ENCODE measurements at regions not wholly inside any gene's neighbourhood (a gene's known extent, or its start where the extent isn't known, plus 50 kb on each side); places are given as distances from the start of the nearest gene placed in this dataset.

DNA sequence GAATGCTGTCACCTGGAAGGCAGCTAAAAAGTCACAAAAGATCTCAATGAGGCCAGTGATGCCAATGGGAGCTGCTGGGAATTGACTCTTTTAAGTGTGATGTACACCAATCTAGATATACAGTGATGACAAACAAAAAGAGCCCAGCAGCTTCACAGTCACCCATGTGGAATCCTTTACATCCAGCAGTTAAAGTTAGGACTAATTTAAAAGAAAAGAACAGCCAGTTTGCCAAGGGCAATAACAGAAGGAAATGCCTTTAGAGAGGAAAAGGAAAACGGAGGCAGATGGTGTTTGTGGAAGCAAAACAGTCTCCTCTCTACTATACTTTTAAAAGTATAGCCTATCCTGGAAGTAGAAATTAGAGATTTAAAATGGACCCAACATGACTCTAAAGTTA lies 873.5 kb downstream of the EPHA7 start:
- DNase-seq (ENCODE audit: low spot score) (no peak), ATAC-seq (no peak)

DNA sequence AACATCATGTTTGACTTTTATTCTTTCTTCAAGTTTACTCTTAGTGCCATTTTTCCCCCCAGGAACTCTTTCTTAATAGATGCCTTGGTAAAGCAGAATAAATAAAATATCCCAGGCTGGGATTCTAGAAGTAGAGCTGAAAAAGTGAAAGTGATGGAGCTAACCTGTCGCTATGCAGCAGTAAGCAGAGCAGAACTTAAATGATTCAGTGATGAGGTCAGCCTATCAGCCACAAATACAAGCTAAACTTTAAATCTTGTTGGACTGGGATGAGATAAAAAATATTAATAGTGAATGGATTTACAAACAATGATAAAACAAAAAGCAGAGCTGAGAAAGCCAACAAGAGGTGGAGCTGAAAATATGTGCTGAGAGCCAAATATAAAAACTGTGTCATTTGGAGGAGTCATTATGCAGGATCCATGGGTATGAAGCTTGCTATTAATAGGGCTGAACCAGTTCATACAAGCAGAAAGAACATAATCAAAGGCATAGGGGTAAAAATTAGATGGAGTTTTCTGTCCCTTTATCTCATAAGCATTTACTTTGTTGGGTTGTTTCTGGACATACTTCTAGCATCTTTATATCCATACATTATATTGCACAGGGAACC lies 877.8 kb downstream of the EPHA7 start:
- no peak for ATAC-seq
- no peak for DNase-seq (ENCODE audit: low spot score)

DNA sequence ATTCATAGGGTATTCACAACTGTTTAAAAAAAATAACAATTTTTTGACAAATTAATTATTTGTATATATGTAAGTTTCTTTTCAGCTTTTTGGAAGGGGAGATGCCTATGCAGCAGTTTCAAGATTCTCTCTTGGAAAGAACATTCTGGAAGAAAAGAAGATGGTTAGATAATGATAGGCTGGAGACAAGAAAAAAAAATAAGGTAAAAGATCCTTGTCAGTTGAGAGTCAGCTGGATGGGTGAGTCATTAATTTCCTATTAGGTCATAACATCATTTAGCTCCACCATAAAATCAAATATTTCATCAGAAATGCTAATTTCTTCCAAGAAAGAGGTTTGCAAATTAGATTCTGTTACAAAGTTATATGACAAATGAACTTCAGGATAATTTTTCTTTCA lies 880.4 kb downstream of the EPHA7 start:
- ATAC-seq (no peak), DNase-seq (ENCODE audit: low spot score) (no peak)

DNA sequence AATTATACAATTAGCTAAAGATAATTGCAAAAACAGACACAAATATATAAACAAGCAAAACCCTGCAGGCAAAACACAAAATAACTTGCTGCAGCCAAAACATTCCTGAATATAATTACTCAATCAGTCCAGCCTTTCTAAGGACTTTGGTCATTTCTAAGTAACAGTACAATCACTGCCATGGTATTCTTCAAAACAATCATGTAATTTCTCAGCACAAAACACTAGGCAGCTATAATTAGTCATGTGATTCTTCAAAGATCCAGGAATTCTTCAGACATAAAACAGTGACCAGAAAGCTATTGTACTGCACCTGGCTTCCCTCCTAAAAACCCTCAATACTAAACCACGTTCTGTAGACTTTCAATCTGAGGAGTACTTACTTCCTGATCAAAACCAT lies 881.1 kb downstream of the EPHA7 start:
- ATAC-seq (no peak), DNase-seq (ENCODE audit: low spot score) (no peak)

DNA sequence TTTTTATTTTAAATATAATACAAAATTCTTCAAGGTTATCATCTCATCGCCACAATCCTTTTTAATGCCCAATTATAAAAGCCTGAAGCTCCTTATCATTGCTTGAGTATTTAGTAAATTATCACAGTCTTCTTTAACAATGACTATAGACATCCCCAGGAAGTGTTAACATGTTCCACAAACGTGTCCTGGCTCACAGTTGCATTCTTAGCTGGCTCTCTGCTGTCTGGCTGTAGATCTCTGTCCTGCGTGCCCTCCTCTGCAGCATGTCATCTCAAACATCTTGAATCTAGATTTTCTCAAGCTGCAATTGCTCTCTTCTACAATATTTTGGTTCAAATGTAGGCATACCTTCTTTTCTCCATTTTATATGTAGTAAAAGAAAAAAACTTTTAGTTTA lies 885.2 kb downstream of the EPHA7 start:
- DNase-seq (ENCODE audit: low spot score) (no peak), ATAC-seq (no peak)

DNA sequence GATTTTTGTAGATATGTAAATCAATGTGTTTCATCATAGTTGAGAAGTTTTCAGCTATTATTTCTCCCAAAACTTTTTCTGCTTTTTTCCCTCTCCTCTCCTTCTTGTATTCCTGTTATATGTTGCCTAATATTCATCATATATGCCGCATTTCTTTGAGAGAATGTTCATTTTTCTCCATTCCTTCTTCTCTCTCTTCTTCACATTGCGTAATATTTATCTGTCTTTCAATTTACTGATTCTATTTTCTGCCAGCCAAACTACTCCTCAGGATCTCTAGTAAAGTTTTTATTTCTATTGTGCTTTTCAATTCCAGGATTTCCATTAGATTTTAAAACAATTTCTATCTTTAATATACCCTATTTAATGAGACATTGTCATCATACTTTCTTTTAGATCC lies 896.8 kb downstream of the EPHA7 start:
- DNase-seq (ENCODE audit: low spot score) (no peak), ATAC-seq (no peak)

DNA sequence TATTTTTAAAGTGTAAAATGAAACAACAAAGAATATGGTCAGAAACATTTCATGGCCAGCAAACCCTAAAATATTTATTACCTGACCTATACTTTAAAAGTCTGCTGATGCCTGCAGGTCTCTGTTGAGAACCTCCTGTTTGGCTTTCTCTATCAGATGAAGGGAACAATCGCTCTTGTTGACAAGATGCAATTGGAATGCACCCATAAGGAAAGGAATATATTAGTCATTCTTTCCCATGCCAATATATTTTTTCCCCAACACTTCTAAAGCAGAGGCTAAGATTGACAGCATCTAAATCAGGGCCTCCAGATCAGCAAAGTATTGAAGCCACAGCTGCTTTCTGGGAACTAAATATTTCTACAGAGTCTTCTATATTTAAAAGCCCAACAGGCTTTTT lies 897.8 kb downstream of the EPHA7 start:
- no peak for ATAC-seq
- DNase-seq (ENCODE audit: low spot score): no peak

DNA sequence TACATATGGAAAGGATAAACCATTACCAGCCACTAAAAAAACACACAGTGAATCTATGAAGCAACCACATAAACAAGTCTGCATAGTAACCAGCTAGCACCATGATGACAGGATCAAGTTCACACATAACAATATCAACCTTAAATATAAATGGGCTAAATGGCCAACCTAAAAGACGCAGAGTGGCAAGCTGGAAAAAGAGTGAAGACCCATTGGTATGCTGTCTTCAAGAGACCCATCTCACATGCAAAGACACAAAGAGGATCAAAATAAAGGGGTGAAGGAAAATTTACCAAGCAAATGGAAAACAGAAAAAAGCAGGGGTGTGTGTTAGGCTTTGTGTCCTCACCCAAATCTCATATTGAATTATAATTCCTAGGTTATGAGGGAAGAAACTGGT lies 909.2 kb downstream of the EPHA7 start:
- DNase-seq (ENCODE audit: low spot score) (no peak), ATAC-seq (no peak)

DNA sequence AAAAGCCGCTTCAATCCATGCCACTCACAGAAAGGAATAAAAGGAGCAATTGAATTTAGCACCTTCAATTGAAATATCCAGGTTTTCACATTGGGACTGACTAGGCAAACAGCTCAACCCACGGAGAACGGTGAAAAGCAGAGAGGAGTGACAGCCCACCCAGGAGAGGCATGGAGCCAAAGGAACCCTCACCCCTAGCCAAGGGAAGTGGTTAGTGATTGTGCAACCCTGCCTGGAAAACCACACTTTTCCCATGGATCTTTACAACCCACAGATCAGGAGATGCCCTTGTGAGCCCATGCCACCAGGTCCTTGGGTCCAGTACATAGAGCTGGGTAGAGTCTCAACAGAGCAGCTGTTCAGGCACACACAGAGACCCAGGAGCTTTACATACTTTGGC lies 911.8 kb downstream of the EPHA7 start:
- no peak for ATAC-seq
- no peak for DNase-seq (ENCODE audit: low spot score)

DNA sequence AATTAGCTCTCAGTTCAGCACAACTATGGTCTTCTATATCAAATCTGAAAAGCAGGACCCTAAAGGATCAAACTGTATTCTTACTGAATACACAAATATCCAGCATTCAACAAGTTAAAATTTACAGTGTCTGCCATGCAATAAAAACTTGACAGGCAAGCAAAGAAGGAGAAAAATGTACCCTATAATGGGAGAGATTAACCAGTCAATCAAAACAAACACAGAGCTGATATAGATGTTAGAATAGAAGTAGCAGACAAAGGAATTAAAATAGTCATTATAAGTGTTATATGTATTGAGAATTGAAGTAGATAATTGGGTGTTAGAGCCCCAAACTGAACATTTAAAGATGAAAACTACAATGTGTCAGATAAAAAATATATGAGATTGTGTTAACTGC lies 914.9 kb downstream of the EPHA7 start:
- ATAC-seq (no peak), DNase-seq (ENCODE audit: low spot score) (no peak)

DNA sequence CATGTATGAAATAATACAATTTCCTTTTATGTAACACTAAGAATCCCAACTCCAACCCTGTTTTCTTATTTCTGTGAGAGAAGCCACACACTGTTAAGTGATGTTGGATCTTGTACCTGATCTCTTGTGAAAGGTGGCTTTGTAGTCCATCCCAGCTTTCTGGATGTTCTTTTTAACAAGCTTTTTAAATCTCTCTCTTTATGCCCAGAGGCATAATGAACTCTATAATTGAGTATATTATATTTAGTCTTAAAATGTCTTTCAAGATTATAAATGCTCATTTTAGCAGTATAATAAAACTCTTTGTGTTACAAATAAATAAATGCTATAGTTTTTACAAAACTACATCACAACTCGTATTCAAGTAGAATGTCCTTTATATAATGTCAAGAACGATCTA lies 922.1 kb downstream of the EPHA7 start:
- DNase-seq (ENCODE audit: low spot score) (no peak), ATAC-seq (no peak)

DNA sequence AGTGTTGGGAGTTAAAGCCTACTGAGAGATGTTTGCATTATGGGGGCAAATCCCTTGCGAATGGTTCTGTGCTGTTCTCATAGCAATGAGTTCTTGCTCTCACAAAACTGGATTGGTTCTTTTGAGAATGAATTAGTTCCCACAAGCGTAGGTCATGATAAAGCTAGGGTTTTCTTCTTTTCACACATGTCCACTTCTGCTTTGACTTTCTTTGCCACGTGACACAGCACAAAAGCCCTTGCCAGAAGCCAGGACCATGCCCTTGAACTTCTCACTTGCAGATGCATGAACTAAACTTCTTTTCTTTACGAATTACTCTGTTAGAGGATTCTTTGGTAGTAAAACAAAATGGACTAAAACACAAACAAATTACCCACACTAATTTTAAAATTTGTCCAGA lies 922.8 kb downstream of the EPHA7 start:
- DNase-seq (ENCODE audit: low spot score) (no peak), ATAC-seq (no peak)

DNA sequence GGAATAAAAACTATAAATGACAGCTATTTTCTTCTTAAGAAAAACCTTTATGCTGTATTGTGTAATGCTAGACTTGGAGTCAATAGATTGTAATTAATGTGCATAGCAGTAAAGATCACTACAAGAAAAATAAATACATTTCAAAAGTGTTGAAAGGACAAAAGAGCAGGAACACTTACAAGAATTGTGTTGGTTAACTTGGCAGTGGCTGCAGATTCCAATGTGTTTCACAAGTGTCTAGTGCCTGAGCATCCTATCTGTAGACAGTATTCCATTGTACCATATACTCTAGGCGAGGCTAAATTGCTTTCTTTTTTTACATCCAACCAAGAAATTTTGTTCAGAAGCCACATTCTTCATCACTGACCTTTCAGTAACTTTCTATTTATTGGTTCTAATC lies 924.1 kb downstream of the EPHA7 start:
- DNase-seq (ENCODE audit: low spot score) (no peak), ATAC-seq (no peak)

DNA sequence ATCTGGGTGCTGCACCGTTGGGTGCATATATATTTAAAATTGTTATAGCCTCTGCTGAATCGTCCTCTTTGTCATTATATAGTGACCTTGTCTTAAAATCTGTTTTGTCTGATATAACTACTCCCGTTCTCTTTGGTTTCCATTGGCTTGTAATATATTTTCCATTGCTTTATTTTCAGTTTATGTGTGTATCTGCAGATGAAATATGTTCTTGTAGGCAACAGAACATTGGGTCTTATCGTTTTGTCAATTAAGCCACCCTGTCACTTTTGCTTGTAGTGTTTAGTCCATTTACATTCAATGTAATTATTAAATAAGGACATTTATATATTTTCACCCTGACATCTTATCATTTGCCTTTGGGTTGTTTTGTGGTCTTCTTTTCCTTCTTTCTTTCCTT lies 933.9 kb downstream of the EPHA7 start:
- ATAC-seq: no peak

DNA sequence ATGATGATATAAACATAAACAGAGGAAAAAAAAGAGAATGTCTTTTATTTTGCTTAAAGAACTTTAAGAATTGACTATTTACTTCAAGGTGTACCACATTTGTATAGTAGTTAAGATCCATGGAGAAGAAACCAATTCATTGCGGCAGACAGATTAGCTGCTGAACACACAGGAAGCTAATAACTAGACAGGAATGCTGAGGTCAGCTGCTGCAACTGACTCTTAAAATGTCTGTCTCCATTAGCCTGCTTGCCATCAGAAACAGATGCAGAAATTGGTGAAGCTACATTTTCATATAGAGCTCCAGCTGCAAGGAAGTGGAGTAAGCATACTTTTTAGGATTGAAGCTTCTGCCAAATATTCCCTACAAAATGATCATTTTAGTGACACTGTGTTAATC lies 939.5 kb downstream of the EPHA7 start:
- DNase-seq (ENCODE audit: low spot score) (no peak), ATAC-seq (no peak)

More for the DNA sequence above, 933.9 kb downstream of the EPHA7 start:
- no peak for DNase-seq (ENCODE audit: low spot score)

DNA sequence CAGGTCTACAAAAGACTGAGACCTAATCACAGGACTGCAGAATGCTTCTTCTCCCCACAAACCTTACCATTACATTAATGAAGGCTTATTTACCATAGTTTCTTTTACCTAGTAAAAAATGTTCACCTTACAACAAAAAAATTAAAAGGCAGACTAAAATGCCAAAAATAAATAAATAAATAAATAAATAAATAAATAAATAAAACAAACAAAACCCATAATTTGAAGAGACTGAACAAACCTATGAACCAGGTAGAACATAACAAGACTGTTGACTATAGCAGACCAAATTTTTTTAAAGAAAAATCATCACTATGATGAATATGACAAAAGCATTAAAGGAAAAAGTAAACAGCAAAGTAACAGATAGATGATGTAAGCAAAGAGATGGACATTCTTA lies 946.3 kb downstream of the EPHA7 start:
- ATAC-seq: no peak
- no peak for DNase-seq (ENCODE audit: low spot score)

DNA sequence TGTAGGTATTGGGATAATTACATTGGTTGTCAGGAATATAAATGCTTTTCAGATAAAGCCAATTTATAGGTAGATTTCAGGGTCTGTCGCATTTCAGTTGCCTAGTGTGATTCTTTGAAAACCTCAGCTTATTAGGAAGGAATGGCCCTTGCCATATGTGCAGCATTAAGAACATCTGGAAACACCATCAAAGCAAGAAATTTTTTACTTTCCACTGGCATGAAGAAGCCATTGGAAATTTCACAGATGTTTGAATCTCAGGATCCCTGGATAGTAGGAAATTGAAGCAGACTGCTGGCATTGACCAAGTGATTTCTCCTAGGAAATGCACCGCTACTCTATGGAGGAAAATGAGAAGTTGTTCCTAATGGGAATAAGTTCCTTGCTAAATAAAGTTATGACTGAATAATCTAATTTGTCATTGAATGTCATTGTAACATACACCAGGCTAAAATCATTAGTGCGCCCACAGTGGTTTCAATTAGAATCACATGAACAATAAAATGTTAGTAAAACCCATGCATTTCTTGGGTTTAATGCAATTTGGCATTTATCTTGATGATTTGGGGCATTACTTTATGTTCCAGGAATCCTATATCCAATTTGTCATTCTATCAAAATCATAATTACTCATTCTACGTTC lies 950.1 kb downstream of the EPHA7 start:
- DNase-seq (ENCODE audit: low spot score) (no peak), ATAC-seq (no peak)

DNA sequence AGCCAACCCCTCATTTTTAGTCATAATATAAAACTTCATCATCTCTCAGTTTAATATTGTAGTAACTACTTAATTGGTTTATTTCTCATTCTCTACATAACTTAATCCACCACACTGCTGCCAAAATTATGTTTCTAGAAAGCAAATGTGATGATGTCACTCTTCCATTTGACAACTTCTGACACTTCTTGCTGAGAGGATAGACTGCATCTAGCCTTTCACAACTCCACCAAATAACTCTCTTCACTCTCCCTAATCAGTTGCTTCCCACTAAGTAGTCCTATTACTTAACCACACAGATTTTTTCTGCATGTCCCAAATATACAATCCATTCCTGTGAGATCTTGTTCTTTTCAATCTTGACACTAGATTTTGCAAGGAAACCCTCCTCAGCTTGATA lies 951.3 kb downstream of the EPHA7 start:
- ATAC-seq: no peak
- no peak for DNase-seq (ENCODE audit: low spot score)

DNA sequence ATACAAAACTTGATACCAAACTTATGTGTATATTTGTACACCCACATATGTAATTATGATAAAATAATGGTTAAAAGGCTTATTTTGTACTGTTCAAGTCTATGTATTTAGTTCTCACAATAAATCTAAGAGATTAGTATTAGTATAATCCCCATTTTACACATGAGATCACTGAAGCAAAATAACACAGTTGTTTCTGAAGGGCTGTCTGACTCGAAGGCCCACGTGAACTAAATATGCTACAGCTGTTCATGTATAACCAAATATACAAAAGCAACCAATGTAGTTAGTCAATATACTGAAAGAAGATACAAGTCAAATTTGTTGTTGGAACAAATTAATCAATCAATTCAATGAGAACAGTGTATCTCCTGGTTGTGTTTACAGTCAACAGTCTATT lies 959.2 kb downstream of the EPHA7 start:
- ATAC-seq: no peak

DNA sequence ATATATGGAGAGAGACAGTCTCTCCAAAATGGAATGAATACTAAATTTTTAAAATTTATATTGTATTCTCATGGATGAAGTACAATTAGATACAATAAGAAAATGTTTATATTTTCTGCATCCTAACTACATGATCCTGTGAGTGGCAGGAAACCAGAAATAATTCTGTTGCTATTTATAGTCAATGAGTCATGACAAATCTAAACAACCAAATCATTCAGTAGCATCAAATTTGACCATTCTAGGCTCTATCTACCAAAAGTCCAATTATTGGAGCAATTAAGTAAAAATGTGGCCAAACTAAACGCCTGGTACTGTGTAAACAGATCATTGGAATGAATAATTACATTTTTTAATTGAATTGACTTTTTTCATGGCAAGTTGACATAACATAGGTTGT lies 959.8 kb downstream of the EPHA7 start:
- ATAC-seq (no peak), DNase-seq (ENCODE audit: low spot score) (no peak)

More for the DNA sequence above, 959.2 kb downstream of the EPHA7 start:
- DNase-seq (ENCODE audit: low spot score): no peak

DNA sequence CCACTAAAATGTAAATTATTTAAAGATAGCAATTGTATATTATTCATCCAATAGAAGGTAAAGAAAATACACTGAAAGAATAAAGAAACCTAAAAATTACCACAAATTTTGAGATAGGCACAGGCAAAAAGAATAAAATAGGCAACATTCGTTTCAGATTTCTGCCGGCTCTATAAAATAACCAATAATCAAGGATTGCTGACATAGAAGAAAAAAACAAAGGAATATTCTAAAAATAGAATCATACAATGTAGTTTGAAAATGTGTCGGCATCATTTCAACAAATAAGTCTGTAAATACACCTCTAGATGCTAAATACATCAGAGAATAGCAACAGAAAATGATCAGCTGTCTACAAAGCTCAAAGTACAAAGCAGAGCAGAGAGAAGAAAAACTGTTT lies 973.3 kb downstream of the EPHA7 start:
- DNase-seq (ENCODE audit: low spot score): no peak
- ATAC-seq: no peak

DNA sequence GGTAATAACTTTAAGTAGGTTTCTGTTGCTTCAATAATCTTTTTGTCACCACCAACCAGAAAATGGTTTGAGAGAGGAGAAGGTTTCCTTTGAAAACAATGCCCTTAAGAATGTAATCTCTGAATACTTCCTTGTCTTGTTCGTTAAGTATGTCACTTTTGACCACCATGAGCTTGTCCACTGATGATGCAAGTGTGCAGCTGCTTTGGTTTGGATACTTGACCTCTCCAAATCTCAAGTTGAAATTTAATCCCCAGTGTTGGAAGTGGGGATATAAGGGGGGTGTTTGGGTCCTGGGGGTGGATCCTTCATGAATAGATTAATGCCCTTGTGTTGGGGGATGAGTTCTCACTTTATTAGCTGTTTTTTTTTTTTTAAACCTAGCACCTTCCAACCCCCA lies 985.4 kb downstream of the EPHA7 start:
- DNase-seq (ENCODE audit: low spot score) (no peak), ATAC-seq (no peak)

DNA sequence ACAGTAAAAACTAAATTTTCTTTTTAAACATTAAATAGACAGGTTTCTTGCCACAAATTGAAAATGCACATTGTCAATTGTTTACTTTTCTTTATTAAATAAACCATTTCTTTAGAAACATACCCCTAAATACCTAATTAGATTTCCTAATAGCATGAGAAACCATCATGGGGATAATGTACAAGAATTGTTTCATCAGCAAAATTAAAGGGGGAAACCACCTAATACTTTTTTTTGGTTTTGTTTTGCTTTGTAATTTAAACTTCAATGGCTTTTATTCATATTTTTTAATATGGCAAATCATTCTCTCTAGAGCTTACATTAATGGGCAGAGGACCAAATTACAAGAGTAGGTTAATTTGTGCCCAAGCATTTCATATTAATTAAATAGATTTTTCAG lies 987.9 kb downstream of the EPHA7 start:
- DNase-seq (ENCODE audit: low spot score) (no peak), ATAC-seq (no peak)
